ENCODE measurements at regions not wholly inside any gene's neighbourhood (a gene's known extent, or its start where the extent isn't known, plus 50 kb on each side); places are given as distances from the start of the nearest gene placed in this dataset.

DNA sequence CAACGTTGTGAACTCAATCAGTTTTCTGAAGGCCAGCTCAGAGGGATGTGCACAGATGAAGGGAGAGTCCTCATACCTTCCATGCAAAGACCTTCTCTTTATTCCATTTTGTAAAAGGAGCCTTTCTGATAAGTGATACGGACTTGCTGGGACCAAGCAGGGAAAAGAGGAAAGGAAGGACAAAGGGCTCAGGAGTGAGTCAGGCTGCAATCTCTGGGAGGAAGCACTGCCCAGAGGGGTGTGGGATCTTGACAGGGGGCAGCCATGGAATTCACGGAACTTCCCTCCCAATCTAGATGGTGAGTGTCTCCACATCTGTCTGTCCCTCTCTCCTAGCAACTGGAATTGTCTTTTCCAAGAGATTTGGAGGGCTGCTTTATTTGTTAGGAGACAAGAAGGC lies 281.4 kb upstream of the CELF4 start:
- TF ChIP-seq REST (IDR thresholded peaks at IDR 0.05; ENCODE audit: low read depth, low read length) (no peak), FOXK2 (IDR thresholded peaks at IDR 0.05) (no peak)

All from GM12878 (cell line).